Frontal cortex (tissue), 3 donors: ENCODE measurements at regions not wholly inside any gene's neighbourhood (a gene's known extent, or its start where the extent isn't known, plus 50 kb on each side); places are given as distances from the start of the nearest gene placed in this dataset.
"Not testable (repeated sequence)": the region's sequence is repeated elsewhere in the genome, so short reads cannot be mapped to it uniquely, and the experiment has no call there.

Experiments used
- DNase-seq, 2 donors: peaks; one replicate each; pipeline ENCODE4 v3.0.0; 2012; ENCODE audit warnings: low spot score in 2 of 2
- FAIRE-seq: peaks from 2 replicates; lab custom pipeline; 2012; peaks lifted over from hg19 to GRCh38; lab: Jason Lieb, UNC
- donor health status: control.
- donor health status: control.
- donor health status: control.

DNA sequence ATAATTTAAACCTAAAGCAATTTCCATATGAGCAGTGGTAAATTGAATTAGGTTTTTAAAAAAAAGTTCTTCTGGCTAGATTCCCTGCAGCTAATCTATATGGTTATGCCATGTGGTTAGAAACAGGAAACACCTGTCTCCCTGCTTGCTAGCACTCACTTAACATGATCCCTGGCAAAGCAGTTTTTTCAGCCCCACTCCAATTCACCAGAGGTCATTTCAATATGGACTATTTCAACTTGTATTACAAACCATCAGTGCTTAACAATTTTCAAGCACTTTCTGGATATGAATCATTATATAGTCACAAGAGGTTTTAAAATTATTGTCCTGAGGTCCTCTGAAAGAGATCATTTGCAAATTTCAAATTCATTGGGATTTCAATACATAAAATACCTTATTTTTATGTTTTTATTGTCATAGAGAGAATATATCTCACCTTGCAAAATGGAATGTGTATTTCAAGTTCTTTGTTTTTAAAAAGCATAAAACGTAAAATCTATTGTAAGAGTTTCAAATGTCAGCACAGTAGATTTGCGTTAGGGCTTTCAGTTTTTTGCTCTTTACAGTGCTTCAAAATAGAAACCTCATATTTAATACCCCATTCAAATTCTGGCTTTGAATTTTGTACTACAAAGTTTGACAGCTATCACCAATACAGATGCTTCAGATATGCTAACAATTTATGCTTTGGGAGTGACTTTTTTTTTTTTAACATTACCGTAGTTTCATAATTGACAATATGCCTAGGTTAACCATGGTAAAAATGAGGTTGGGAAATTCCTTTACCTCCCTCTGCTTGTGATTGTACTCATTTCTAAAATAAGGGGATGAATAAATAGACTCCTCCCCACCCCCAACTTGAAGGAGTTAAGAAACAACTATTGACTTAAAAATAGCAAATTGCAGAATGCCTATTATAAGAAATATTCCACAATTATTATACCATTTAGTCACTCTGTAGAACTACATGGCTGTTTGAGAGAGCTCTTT lies 117.5 kb upstream of the HGF start:
- no peak for FAIRE-seq

DNA sequence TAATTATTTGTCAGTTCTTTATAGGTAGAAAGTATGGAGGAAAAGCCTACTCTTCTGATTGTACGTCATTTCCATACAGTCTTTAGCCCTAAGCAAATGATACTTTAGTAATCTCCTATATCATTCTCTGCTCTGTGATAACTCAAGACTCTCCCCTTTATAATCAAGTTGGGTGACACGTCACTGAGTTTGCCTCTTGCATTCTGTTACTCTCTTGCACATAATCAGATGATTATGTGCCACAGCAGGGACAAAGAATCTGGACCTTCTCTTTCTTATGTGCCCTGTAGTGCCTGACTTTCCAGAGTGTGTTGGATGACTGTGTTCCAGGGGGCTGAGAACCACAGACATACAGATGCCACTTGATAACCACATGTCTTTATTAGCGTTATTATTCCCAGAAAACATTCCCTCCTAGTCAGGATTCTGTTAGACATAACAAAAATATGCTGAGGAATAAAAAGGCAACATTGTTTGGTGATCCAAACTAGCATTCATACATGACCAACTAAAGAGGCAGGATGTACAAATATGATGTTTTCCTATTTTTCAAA lies 116.4 kb upstream of the HGF start:
- DNase-seq (no peak), FAIRE-seq (no peak)

More for the DNA sequence above, 117.5 kb upstream of the HGF start:
- no peak for DNase-seq

- DNase-seq (no peak), FAIRE-seq (no peak)
These were observed 115.0 kb upstream of the HGF start for GRCh38 chr7:81884817-81885216.

DNA sequence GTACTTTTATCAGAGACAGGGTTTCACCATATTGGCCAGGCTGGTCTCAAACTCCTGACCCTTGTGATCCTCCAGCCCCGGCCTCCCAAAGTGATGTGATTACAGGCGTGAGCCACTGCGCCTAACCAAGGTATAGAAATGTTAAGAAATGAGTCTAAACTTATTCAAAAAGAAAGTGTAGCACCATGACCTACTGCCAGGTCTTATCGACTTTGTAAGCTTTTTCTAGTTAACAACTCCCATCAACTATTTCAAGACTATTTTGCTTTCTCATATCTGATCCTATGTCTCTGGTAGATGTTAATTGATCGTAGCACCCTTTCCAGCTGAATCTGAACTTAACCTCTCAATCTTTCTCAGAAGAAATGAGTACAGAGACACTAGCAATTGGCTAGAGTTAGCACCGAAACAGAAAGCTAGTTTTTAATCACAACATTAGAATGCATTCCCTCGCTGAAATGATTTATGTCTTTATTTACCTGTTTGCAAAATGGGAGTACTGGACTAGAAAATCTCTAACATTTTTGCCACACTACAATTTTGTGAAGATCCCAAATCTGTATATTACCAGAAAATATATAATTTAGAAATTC lies 114.0 kb upstream of the HGF start:
- no peak for FAIRE-seq
- DNase-seq = no peak

DNA sequence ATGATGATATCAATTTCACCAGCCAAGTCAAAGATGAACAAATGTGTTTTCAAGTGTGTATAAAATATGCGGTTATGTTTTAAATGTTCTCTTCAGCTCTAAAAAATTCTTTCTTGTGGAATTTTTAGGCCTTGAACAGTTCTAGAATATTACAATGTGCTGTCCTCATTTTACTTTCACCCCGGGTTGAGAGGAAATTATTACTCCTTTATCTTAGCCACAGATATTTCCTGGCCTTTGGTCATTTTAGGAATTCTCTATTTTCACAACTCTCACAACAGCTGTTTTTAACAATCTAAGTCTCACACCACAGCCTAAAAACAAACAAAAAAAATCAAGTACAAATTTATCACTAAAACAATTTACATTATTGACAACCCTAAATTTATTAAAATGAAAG lies 112.2 kb upstream of the HGF start:
- DNase-seq (no peak), FAIRE-seq (no peak)

DNA sequence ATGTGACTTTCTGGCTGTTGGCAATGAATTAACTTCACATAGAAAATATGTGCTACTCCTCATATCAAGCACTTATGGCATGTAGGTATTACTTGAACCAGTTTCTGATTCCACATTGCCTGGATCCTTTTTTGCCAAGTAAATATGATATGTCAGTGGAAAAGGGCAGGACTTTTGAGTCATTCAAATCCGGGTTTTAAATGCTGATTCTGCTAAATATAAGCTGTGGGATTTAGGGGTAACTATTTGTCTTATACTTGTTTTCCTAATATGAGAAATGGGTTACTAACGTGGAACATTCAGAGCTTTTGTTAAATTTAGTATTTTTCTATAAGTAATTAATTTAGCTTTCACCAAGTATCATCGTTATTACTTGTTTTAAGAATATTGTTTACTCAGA lies 108.0 kb upstream of the HGF start:
- no peak for FAIRE-seq
- no peak for DNase-seq

GRCh38 chr7:81873559-81873958 lies 103.7 kb upstream of the HGF start:
- FAIRE-seq = no peak
- no peak for DNase-seq

DNA sequence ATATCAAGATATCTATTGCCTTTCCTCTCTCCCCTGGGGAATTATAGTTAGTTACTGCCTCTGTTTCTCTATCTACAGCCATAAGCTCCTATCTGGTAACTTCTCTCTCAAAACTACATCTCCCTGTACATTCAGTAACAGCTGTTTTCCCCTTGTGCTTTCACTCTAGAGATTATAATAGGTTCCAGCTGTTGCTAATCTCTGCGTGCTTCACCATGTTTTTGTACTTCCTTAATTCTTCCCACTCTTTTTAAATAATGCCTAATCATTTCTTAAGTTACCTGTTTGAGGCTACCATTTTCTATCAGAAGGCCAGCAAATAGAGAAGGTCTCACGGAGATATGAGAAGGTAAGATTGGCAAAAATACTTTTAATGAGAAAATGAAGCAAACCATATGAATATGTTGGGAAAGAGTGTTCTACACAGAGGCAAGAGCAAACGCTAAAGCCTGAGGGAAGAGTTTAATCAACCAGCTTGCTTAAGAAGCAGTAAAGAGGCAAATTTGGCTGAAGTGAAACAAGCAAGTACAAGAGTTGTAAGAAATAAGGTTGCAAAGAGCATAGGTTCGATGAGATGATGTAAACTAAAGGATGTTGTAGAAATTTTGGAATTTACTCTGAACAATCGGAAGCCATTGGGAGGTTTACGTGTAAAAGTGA lies 101.9 kb upstream of the HGF start:
- no peak for DNase-seq
- no peak for FAIRE-seq

GRCh38 chr7:81870608-81871007 lies 100.8 kb upstream of the HGF start:
- FAIRE-seq = no peak

GRCh38 chr7:81869670-81870069 lies 99.8 kb upstream of the HGF start:
- FAIRE-seq (no peak), DNase-seq (no peak)

More at GRCh38 chr7:81870608-81871007, 100.8 kb upstream of the HGF start:
- no peak for DNase-seq

GRCh38 chr7:81865754-81866153 lies 95.9 kb upstream of the HGF start:
- DNase-seq (no peak), FAIRE-seq (no peak)

DNA sequence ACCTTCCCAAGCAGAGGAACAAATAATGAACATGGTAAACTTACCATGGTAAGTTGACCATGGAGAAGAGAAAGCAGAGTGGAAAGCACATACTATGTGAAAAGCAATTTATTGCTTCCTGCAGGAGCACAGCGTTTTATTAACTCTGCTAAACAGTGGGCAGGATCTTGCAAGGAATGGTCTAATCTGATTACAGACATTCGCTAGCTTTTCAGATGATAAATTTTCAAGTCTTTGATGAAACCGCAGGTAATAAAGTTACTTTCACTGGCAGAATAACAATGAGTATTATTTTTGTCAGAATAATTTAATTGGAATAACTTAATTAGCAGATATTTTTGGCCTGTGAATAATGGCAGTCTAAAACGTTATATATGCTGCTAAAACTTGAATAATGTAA lies 89.6 kb upstream of the HGF start:
- no peak for FAIRE-seq

DNA sequence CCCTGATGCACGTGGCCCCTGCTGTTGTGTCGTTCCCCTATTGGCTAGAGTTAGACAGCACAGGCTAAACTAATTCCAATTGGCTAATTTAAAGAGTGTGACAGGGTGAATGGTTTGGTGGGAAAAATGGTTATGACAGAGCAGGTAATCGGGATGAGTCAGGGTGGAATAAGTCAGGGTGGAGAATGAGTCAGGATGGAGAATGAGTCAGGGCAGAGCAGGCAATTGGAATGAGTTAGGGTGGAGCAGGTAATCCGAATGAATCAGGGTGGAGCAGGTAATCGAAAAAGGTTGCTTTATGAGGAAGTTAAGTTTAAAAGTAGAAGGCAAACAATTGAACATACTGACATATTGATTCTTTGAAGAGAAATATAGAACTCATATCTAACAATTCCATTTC lies 89.0 kb upstream of the HGF start:
- not testable (repeated sequence) for DNase-seq, FAIRE-seq

More for the DNA sequence above, 89.6 kb upstream of the HGF start:
- no peak for DNase-seq

DNA sequence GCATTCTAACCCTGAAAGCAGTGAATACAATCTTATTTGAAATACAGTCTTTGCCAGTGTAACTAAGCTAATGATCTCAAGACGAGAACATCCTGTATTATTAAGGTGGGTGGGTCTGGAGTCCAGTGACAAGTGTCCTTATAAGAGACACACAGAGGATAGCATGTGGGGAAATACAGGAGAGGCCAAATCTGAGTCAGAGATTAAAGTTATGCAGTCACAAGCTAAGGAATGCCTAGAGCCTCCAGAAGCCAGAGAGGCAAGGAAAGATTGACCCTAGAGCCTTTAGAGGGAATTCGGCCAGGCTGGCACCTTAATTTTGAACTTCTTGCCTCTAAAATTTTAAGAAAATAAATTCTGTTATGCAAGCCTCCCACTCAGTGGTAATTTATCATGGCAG lies 87.5 kb upstream of the HGF start:
- FAIRE-seq (no peak), DNase-seq (no peak)

GRCh38 chr7:81854518-81854917 lies 84.7 kb upstream of the HGF start:
- no peak for FAIRE-seq
- DNase-seq = no peak

DNA sequence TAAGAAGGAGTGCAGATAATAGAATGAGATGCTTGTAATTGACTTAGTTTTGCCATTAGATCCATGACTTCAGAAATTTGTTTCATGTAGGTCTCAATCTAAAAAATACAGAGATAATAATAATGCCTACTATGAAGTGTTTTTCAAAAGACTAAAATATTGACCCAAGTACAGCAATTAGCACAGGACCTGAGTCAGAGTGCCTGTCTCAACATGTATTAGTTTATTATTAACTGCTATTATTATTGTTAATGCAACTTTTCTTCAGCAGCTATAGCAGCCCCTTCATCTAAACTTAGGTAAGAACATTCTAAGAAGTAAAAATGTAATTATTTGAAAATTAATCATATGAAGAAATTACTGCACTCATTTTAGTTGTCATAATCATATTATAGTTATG lies 82.9 kb upstream of the HGF start:
- DNase-seq (no peak), FAIRE-seq (no peak)

GRCh38 chr7:81851413-81851812 lies 81.6 kb upstream of the HGF start:
- no peak for FAIRE-seq
- DNase-seq = no peak

DNA sequence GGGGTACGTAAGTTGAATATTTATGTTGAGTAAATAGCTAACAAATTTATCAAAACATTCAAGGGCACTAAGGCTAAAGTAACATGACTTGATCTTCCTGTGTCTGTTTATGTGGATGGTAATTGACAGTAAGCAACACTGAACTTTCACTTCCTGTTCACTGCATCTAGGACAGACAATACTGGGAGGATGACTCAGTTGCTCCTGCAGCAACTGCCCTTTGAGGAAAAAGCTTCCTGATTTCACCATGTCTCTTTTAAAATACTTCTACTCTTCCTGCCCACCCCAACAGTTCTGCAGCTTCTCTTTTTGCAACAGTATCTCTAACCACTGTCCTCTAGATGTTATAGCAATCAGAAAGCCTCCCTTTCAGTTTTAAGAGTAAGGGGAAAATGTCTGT lies 76.6 kb upstream of the HGF start:
- DNase-seq (no peak), FAIRE-seq (no peak)

- DNase-seq = no peak
- FAIRE-seq = no peak
These were observed 75.9 kb upstream of the HGF start for GRCh38 chr7:81845744-81846241.

- DNase-seq, FAIRE-seq: not testable (repeated sequence)
These were observed 73.8 kb upstream of the HGF start for GRCh38 chr7:81843657-81844056.
